ENCODE measurements at regions not wholly inside any gene's neighbourhood (a gene's known extent, or its start where the extent isn't known, plus 50 kb on each side); places are given as distances from the start of the nearest gene placed in this dataset.
A peak's percentile ranks its signal among the peaks of the same experiment; 100 is the strongest.

GRCh38 chr13:84645196-84646012 is 763.1 kb upstream of the SLITRK1 start:
- TF ChIP-seq, protein P1, sequence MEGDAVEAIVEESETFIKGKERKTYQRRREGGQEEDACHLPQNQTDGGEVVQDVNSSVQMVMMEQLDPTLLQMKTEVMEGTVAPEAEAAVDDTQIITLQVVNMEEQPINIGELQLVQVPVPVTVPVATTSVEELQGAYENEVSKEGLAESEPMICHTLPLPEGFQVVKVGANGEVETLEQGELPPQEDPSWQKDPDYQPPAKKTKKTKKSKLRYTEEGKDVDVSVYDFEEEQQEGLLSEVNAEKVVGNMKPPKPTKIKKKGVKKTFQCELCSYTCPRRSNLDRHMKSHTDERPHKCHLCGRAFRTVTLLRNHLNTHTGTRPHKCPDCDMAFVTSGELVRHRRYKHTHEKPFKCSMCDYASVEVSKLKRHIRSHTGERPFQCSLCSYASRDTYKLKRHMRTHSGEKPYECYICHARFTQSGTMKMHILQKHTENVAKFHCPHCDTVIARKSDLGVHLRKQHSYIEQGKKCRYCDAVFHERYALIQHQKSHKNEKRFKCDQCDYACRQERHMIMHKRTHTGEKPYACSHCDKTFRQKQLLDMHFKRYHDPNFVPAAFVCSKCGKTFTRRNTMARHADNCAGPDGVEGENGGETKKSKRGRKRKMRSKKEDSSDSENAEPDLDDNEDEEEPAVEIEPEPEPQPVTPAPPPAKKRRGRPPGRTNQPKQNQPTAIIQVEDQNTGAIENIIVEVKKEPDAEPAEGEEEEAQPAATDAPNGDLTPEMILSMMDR (conservative IDR thresholded peaks at IDR 0.05; ENCODE audit: low read depth, low read length) = peak; percentile 41
- no peak for TF ChIP-seq EZH2 (IDR thresholded peaks at IDR 0.05; ENCODE audit: borderline replicate concordance, low read depth, low read length, poor library complexity, severe bottlenecking)
